SK-N-MC (cell line): ENCODE measurements at regions not wholly inside any gene's neighbourhood (a gene's known extent, or its start where the extent isn't known, plus 50 kb on each side); places are given as distances from the start of the nearest gene placed in this dataset.
"Not testable (repeated sequence)": the region's sequence is repeated elsewhere in the genome, so short reads cannot be mapped to it uniquely, and the experiment has no call there.

Source experiments
- DNase-seq: peaks from one replicate; pipeline ENCODE4 v3.0.0-alpha.2; 2011; ENCODE audit warnings: low read depth, low spot score
- H3K27ac ChIP-seq: fragments of 200-600 bp; sonication (generic); 2 replicates; pipeline ENCODE4 v1.5.1; 2016; ENCODE audit warnings: mixed run types
- H3K36me3 ChIP-seq: fragments of 200-600 bp; sonication (generic); 2 replicates; pipeline ENCODE4 v1.6.1; 2017; ENCODE audit warnings: antibody characterized with exemption, low read length, mixed read lengths; ENCODE audit not compliant: insufficient read depth
- H3K4me3 ChIP-seq: fragments of 200-600 bp; sonication (generic); 2 replicates; pipeline ENCODE4 v1.5.1; 2016
- H3K9ac ChIP-seq: fragments of 200-600 bp; sonication (generic); 2 replicates; pipeline ENCODE4 v1.8.0; 2017; ENCODE audit warnings: mixed run types, mixed read lengths; ENCODE audit not compliant: insufficient read length
- H3K9me3 ChIP-seq: fragments of 200-600 bp; sonication (generic); 2 replicates; pipeline ENCODE4 v1.6.1; 2017; ENCODE audit warnings: low read depth, mild to moderate bottlenecking, antibody characterized with exemption, low read length, moderate library complexity, mixed read lengths
- EZH2 ChIP-seq: fragments of 200-600 bp; sonication (generic); IDR thresholded peaks from one replicate; pipeline ENCODE4 v1.6.1; 2017; ENCODE audit warnings: antibody characterized with exemption
- FOXP2 ChIP-seq: optimal IDR thresholded peaks from 2 replicates; pipeline ENCODE3; 2011; ENCODE audit warnings: mild to moderate bottlenecking, moderate library complexity; ENCODE audit not compliant: insufficient read depth; ENCODE audit errors: extremely low read length, control extremely low read depth
- POLR2AphosphoS5 ChIP-seq: IDR thresholded peaks from 2 replicates; pipeline ENCODE4 v1.6.1; 2012; ENCODE audit warnings: mild to moderate bottlenecking, low read depth, low read length, borderline replicate concordance

DNA sequence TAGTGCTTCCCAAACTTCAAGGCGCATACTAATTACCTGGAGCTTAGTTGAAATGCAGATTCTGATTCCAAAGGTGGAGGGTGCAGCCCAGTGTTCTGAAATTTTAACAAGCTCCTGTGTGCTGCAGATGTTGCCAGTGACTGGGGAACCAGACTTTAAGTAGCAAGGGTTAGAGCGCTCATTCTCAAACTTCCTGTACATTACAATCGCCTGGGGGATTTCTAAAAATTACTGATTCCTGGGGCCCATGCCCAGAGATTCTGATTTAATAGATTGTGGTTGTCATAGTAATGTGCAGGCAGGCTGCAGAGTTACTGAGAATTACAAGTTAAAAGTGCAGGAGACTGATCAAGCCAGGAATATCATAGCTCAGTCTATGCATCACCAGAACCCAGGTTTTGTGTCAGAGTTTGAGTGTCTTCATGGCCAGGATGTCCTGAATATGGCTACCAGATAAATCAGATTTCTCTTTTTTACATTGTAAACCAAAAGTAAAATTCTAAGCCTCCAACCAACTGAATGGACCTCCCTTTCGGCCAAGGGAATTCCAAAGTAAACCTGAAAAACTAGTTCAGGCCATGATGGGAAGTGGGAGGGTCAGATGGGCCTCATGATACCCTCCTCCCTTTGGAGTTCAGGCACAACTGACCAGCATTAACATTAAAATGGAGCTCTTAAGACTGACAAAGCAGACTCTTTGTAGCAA lies 121.6 kb downstream of the ATXN3L start:
- Histone ChIP-seq H3K4me3 (peak overlapping the region; percentile 66), H3K9me3 (no peaks in the 10 kb centered on the region), H3K27ac (peak overlapping the region; percentile 86), H3K9ac (no peak overlapping the region), H3K36me3 (no peaks in the 10 kb centered on the region)
- TF ChIP-seq FOXP2 (no peak), EZH2 (no peak), POLR2AphosphoS5 (no peak)
- DNase-seq = peak; percentile 72

DNA sequence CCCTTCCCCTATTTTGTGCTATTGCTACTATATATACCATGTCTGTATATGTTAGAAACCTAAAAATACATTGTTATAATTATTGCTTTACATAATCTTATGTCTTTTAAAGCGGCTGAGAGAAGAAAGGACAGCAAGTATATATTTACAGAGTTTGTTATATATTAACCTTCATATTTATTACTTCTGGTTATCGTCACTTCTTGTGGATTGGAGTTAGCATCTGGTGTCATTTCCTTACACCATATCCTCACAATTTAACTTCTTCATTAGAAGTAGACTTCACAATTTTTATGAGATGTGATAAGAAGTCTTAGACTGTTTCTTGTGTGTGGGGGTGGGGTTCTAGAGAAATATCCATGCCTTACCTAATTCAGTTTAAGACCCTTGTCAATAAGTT lies 123.1 kb downstream of the ATXN3L start:
- H3K4me3 ChIP-seq = no peak overlapping the region
- H3K27ac ChIP-seq = no peak overlapping the region
- TF ChIP-seq EZH2 (no peak), FOXP2 (no peak), POLR2AphosphoS5 (no peak)
- H3K9me3 ChIP-seq = no peaks in the 10 kb centered on the region
- no peaks in the 10 kb centered on the region for H3K36me3 ChIP-seq
- no peak for DNase-seq
- H3K9ac ChIP-seq = no peak overlapping the region

DNA sequence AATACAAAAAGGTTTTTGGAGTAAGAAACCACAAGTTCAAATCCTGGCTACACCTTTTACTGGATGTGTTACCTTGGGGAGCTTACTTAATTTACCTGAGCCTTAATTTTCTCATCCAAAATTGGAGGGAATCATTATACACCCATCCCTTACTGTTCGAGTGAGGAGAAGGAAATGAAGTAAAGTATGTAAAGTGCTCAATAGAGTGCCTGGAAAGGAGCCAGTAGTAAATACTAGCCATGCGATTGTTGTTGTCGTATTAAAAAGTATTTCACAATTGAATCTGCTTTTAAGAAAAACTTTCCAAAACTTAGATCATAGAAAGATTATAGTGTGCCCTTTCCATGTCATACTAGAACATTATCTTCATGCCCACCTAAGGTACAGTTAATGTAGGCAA lies 124.5 kb downstream of the ATXN3L start:
- H3K4me3 ChIP-seq = no peak overlapping the region
- DNase-seq = no peak
- H3K27ac ChIP-seq = no peak overlapping the region
- H3K9me3 ChIP-seq = no peaks in the 10 kb centered on the region
- no peak for TF ChIP-seq EZH2
- no peak for TF ChIP-seq POLR2AphosphoS5
- no peak for TF ChIP-seq FOXP2
- no peak overlapping the region for H3K9ac ChIP-seq
- no peaks in the 10 kb centered on the region for H3K36me3 ChIP-seq

DNA sequence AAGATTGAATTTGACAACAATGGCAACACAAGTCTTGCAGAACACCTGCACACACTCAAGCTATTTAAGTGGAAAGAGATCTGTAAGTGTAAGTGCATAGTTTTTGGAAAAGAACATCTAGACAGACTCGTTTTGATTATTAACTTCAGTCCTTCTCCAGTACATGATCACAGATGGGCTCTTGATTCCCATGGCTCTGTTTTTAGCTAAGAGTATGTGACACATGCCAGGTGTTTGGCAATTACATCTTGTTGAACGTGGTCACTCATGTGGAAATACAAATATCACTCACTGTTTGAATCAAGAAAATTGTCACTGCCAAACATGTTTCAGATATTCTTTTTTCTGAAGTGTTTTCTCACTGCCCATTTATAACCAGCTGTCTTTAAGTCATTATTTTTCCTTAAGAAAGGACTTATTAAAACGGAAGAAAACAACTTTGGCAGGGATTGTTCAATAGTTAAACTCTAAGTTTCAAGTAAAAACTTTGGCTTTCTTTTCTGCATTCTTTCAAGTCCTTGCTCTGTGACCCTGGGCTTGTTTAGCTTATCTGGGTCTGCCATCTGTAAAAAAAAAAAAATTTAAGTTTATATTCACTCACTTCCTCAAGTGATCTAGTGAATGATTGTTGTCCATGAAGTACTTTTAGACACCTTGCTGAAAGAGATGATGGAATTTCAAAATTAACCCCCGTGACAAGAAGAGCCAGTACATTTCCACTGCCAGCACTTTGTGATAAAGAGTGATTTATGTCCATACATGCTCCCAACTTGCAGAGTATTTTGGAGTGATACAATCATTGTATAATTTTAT lies 125.4 kb downstream of the ATXN3L start:
- Histone ChIP-seq H3K36me3 (no peaks in the 10 kb centered on the region), H3K9me3 (no peaks in the 10 kb centered on the region), H3K27ac (no peak overlapping the region), H3K9ac (no peak overlapping the region), H3K4me3 (no peak overlapping the region)
- no peak for TF ChIP-seq EZH2
- TF ChIP-seq POLR2AphosphoS5 = no peak
- DNase-seq = no peak

DNA sequence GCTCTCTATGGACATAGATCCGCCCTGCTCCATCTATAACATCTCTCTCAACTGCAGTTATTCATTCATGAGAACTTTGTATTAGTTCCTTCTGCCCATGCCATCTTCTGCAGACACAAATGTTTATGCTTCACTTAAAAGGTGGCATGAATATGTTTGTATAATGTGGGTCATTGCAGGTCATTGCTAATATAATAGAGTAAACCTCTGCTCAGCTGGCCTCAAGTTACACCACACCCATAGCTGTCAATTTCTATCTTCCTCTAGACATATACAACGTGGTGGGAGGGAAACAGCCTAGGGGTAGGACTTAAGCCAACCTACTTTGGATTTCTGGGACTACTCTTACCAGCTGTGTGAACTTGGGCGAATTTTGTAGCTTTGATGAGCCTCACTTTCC lies 129.8 kb downstream of the ATXN3L start:
- no peak for DNase-seq
- H3K9me3 ChIP-seq = no peaks in the 10 kb centered on the region
- no peak overlapping the region for H3K9ac ChIP-seq
- H3K27ac ChIP-seq = no peak overlapping the region
- no peaks in the 10 kb centered on the region for H3K36me3 ChIP-seq
- no peak for TF ChIP-seq POLR2AphosphoS5
- TF ChIP-seq EZH2 = no peak
- no peak for TF ChIP-seq FOXP2
- H3K4me3 ChIP-seq = no peak overlapping the region

DNA sequence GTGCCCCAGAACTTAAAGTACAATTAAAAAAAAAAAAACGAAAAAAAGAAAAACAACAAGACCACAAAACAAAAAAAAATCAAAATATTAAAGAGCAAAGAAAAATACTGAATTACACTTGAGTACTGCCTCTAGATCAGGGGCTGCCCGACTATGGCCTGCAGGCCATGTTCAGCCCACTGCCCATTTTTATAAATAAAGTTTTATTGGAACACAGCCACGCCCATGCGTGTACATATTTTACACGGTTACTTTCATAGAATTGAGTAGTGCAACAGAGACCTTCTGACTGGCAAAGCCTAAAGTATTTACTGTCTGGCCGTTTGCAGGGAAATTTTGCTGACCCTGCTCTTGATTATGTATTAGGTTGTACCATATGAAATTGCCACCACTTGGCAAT lies 130.5 kb downstream of the ATXN3L start:
- DNase-seq = no peak
- Histone ChIP-seq H3K9me3 (no peaks in the 10 kb centered on the region), H3K27ac (no peak overlapping the region), H3K4me3 (no peak overlapping the region), H3K36me3 (no peaks in the 10 kb centered on the region), H3K9ac (no peak overlapping the region)
- no peak for TF ChIP-seq EZH2
- TF ChIP-seq FOXP2 = no peak
- TF ChIP-seq POLR2AphosphoS5 = no peak

DNA sequence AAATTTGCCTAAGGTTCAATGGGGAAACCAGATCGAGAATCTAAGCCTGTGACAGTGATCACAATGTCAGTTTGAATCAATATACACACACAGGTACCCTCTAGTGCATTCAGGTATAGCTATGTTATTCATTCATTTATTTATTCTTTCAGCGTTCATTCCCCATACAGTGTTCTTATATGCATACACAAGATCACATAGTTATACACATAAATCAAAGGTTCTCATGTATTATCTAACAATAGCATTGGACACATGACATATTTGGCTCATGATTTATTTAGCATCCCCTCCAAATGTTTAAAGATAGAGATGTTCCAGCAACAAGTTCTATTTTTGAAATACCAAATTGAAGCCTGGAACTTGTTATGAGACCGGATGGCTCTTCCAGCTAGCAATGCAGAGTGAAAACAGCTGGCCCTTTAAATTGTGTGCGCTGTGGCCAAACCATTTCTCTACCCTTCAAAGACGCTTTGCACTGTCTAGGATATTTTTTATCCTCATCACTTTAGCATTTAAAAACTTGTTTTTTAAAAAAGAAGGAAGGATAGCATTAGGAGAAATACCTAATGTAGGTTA lies 131.0 kb downstream of the ATXN3L start:
- no peak overlapping the region for H3K27ac ChIP-seq
- TF ChIP-seq EZH2 (no peak), POLR2AphosphoS5 (no peak), FOXP2 (no peak)
- H3K4me3 ChIP-seq = no peak overlapping the region
- no peaks in the 10 kb centered on the region for H3K9me3 ChIP-seq
- H3K36me3 ChIP-seq = no peaks in the 10 kb centered on the region
- no peak for DNase-seq
- no peak overlapping the region for H3K9ac ChIP-seq

DNA sequence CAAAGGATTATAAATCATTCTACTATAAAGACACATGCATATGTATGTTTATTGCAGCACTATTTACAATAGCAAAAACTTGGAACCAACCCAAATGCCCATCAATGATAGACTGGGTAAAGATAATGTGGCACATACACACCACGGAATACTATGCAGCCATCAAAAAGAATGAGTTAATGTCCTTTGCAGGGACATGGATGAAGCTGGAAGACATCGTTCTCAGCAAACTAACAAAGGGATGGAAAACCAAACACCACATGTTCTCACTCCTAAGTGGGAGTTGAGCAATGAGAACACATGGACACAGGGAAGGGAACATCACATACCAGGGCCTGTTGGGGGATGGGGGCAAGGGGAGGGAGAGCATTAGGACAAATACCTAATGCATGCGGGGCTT lies 133.2 kb downstream of the ATXN3L start:
- H3K4me3 ChIP-seq, DNase-seq, H3K9ac ChIP-seq, H3K36me3 ChIP-seq, H3K27ac ChIP-seq, H3K9me3 ChIP-seq: not testable (repeated sequence)

DNA sequence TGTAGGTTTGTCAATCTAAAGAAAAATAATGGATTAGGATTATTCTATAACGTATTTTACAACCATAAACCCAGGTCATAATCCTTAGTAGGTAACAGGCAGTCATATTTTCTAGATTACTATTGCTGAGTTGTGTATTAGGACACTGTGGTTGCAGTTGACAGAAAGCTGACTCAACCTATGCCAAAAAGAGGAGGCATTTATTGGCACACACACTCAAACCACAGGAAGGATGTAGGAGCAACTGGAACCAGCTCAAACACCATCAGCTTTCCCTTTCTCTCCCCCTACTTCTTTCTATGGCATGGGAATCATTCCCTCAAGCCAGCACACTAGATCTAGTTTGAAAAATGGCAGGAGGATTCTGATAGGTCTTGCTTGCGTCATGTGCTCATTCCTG lies 136.4 kb upstream of the FAM9C start:
- Histone ChIP-seq H3K9me3 (no peaks in the 10 kb centered on the region), H3K9ac (no peak overlapping the region), H3K36me3 (no peaks in the 10 kb centered on the region), H3K27ac (no peak overlapping the region), H3K4me3 (no peak overlapping the region)
- no peak for DNase-seq
- TF ChIP-seq POLR2AphosphoS5 (no peak), EZH2 (no peak), FOXP2 (no peak)
